BE2C (cell line): ENCODE measurements at regions not wholly inside any gene's neighbourhood (a gene's known extent, or its start where the extent isn't known, plus 50 kb on each side); places are given as distances from the start of the nearest gene placed in this dataset.

Experiments
- DNase-seq: peaks from one replicate; pipeline ENCODE4 v3.0.0-alpha.2; 2020
- H3K27me3 ChIP-seq: fragments of 250-450 bp; sonication (Bioruptor Pico); 2 replicates; pipeline ENCODE4 v1.5.1; 2020; ENCODE audit warnings: mild to moderate bottlenecking
- H3K36me3 ChIP-seq: fragments of 250-450 bp; sonication (Bioruptor Pico); 2 replicates; pipeline ENCODE4 v1.5.1; 2020; ENCODE audit warnings: mild to moderate bottlenecking
- H3K4me1 ChIP-seq: fragments of 250-450 bp; sonication (Bioruptor Pico); 2 replicates; pipeline ENCODE4 v1.5.1; 2020
- H3K4me3 ChIP-seq: 2 replicates; pipeline ENCODE4 v1.5.1; 2011; ENCODE audit warnings: low read depth, low read length
- H3K9me3 ChIP-seq: fragments of 250-450 bp; sonication (Bioruptor Pico); 2 replicates; pipeline ENCODE4 v1.5.1; 2020
- CTCF ChIP-seq: IDR thresholded peaks from 2 replicates; pipeline ENCODE4 v1.5.1; 2012; ENCODE audit warnings: mild to moderate bottlenecking, low read depth, low read length

GRCh38 chr2:234730066-234730640 lies 221.7 kb upstream of the SH3BP4 start:
- no peaks in the 10 kb centered on the region for H3K36me3 ChIP-seq
- DNase-seq, result no peak
- TF ChIP-seq CTCF, result no peak

GRCh38 chr2:234725528-234726264 lies 226.1 kb upstream of the SH3BP4 start:
- no peak for TF ChIP-seq CTCF
- Histone ChIP-seq H3K36me3 (no peaks in the 10 kb centered on the region), H3K9me3 (no peaks in the 10 kb centered on the region), H3K4me1 (no peaks in the 10 kb centered on the region), H3K4me3 (no peak overlapping the region), H3K27me3 (no peaks in the 10 kb centered on the region)
- DNase-seq, result no peak

More at GRCh38 chr2:234730066-234730640, 221.7 kb upstream of the SH3BP4 start:
- no peaks in the 10 kb centered on the region for H3K9me3 ChIP-seq
- H3K4me3 ChIP-seq, result no peak overlapping the region
- no peaks in the 10 kb centered on the region for H3K27me3 ChIP-seq
- H3K4me1 ChIP-seq, result no peaks in the 10 kb centered on the region

GRCh38 chr2:234724850-234725249 lies 227.0 kb upstream of the SH3BP4 start:
- no peak for TF ChIP-seq CTCF
- Histone ChIP-seq H3K9me3 (no peaks in the 10 kb centered on the region), H3K27me3 (no peaks in the 10 kb centered on the region), H3K4me3 (no peak overlapping the region), H3K36me3 (no peaks in the 10 kb centered on the region), H3K4me1 (no peaks in the 10 kb centered on the region)
- DNase-seq, result no peak

- TF ChIP-seq CTCF, result no peak
These were observed 226.5 kb upstream of the ARL4C start for GRCh38 chr2:234723400-234723799.

GRCh38 chr2:234722176-234722575 lies 225.3 kb upstream of the ARL4C start:
- DNase-seq, result no peak
- peaks cover 10% of the 10 kb centered on the region for H3K4me1 ChIP-seq
- no peaks in the 10 kb centered on the region for H3K36me3 ChIP-seq
- H3K9me3 ChIP-seq, result no peaks in the 10 kb centered on the region
- TF ChIP-seq CTCF, result no peak
- H3K4me3 ChIP-seq, result no peak overlapping the region
- H3K27me3 ChIP-seq, result no peaks in the 10 kb centered on the region

More at GRCh38 chr2:234723400-234723799, 226.5 kb upstream of the ARL4C start:
- H3K9me3 ChIP-seq, result no peaks in the 10 kb centered on the region
- H3K4me1 ChIP-seq, result peaks cover 7% of the 10 kb centered on the region
- H3K27me3 ChIP-seq, result no peaks in the 10 kb centered on the region
- DNase-seq, result no peak
- H3K4me3 ChIP-seq, result no peak overlapping the region
- H3K36me3 ChIP-seq, result no peaks in the 10 kb centered on the region

DNA sequence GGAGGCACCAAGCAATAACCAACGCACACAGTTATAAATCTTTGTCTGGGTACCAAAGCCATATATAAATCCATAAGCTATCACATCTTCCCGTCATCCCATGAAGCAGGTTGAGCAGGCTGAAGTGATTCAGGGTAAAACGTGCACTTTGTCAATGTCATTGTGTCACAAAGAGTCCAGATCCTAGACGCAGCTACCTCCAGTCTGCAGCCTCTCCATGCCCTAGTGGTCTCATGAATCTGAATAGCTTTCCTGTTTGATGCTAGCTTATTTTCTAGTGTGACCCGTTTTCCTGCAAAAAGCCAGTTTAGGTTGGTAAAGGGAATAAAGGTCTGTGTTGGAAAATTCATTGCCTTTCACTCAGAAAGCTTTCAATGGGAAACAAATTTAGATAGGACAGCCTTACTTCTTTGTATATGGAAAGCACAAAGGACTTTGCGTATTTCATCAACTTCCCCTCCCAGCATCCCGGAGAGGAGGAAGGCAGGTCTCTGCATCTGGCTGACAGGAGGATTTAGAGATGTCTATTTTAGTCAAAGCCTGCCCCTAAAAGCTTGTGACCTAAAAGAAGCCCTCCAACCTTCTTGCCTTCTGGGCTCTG lies 222.3 kb upstream of the ARL4C start:
- Histone ChIP-seq H3K27me3 (no peaks in the 10 kb centered on the region), H3K36me3 (no peaks in the 10 kb centered on the region), H3K4me1 (peaks cover 10% of the 10 kb centered on the region), H3K4me3 (no peak overlapping the region), H3K9me3 (no peaks in the 10 kb centered on the region)
- DNase-seq, result peak; percentile 19
- TF ChIP-seq CTCF, result no peak
